ENCODE measurements at regions not wholly inside any gene's neighbourhood (a gene's known extent, or its start where the extent isn't known, plus 50 kb on each side); places are given as distances from the start of the nearest gene placed in this dataset.

GRCh38 chr14:39974036-39974435, 541.8 kb upstream of the FBXO33 start:
- DNase-seq, result no peak

- DNase-seq, result no peak
Observed at GRCh38 chr14:39972704-39973103, 540.5 kb upstream of the FBXO33 start.

GRCh38 chr14:39967885-39968284, 535.7 kb upstream of the FBXO33 start:
- DNase-seq, result no peak

DNA sequence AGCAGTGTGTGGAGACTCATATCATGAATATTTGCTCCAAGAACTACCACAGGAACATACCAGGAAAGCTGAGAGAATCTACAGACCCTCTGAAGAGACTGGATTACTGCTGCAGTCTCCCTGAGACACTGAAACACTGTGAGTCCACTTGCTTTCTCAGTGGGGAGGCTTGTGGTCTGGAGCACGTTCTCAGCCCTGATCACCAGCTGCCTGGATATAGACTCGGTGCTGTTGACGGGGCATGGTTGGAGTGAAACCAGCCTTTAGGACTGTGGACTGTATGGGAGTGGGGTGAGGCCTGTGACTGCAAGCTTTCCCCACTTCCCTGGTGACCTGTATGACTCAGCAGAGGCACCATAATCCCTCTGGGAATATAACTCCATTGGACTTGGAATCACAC, 525.8 kb upstream of the FBXO33 start:
- no peak for DNase-seq

- no peak for DNase-seq
Observed at GRCh38 chr14:39957290-39957689, 525.1 kb upstream of the FBXO33 start.

DNA sequence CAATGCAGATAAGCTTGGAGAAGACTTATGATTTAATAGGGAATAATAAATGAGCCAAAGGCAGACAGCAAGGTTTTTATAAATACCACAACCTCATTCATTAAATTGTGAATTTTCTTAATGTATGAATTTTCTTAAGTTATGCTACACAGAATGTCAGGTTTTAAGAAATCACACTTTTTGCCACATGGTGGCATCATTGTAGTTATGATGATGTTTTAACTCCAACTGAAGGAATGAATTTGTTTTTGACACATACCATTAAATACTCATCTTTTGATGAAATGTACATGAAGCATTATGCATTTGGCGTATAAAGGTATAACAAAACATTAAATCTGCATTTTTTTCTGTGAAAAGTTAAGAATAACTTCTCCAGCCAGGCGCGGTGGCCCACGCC, 524.1 kb upstream of the FBXO33 start:
- peak; percentile 6 for DNase-seq

DNA sequence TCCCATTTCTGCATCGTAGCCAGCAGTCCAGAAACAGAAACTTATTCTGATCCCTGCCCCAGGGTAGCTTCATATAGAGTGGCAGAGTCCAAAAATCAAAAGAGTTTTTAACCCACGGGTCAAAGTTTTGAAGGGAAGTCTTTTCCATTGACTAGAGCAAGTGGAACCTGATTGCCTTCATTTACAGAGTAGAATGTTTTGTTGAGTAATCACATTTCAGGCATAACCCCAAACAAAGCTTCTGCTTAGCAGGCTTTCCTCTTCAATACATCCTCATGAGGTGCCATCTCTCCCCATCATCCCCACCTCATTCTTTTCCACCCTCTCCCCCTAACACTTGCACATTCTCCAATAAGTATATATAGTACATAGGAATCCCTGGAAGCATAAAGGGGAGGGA, 516.0 kb upstream of the FBXO33 start:
- DNase-seq, result no peak

- no peak for DNase-seq
Observed at GRCh38 chr14:39946807-39947206, 514.6 kb upstream of the FBXO33 start.

DNA sequence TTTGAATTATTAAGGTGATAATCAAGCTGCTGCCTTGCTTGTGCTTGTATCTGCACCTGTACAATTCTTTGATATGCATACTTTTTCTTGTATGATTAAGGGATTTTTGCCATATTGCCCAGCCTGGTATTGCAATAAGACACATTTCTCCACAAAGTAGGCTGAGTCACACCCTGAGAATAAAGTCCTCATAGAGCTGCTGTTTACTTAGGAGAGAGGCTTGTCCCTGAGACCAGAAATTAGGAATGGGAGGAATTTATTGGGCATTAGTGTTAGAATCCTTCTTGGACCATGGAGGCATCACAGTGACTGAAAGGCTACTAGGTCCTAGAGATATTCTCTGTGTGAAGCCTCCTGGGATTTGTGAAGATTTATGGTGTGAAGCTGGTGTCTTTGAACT, 506.8 kb upstream of the FBXO33 start:
- no peak for DNase-seq

- DNase-seq, result no peak
Observed at GRCh38 chr14:39912192-39913100, 480.2 kb upstream of the FBXO33 start.

- no peak for DNase-seq
Observed at GRCh38 chr14:39897657-39898056, 465.4 kb upstream of the FBXO33 start.

GRCh38 chr14:39890026-39890425, 457.8 kb upstream of the FBXO33 start:
- no peak for DNase-seq

- no peak for DNase-seq
Observed at GRCh38 chr14:39884091-39884490, 451.9 kb upstream of the FBXO33 start.

GRCh38 chr14:39880965-39881364, 448.7 kb upstream of the FBXO33 start:
- no peak for DNase-seq

GRCh38 chr14:39880106-39880695, 448.0 kb upstream of the FBXO33 start:
- DNase-seq, result no peak

GRCh38 chr14:39877577-39878190, 445.5 kb upstream of the FBXO33 start:
- no peak for DNase-seq

GRCh38 chr14:39876916-39877315, 444.7 kb upstream of the FBXO33 start:
- DNase-seq, result no peak

DNA sequence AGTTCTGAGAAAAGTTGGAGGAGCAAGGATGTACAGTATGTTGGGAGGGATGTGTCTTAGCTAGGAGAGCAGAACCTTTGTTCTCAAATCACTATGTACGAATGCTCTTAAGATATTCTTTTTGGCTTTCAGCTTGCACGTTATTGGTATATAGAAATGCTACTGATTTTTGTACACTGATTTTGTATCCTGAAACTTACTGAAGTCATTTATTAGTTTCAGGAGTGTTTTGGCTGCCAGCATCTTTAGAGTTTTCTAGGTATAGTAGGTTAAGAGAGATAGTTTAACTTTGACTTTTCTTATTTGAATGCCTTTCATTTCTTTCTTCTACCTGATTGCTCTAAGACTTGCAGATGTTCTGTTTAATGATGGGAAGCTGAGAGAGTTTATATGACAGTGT, 442.8 kb upstream of the FBXO33 start:
- no peak for DNase-seq

- no peak for DNase-seq
Observed at GRCh38 chr14:39873791-39874190, 441.6 kb upstream of the FBXO33 start.

- DNase-seq, result no peak
Observed at GRCh38 chr14:39868949-39869348, 436.7 kb upstream of the FBXO33 start.

DNA sequence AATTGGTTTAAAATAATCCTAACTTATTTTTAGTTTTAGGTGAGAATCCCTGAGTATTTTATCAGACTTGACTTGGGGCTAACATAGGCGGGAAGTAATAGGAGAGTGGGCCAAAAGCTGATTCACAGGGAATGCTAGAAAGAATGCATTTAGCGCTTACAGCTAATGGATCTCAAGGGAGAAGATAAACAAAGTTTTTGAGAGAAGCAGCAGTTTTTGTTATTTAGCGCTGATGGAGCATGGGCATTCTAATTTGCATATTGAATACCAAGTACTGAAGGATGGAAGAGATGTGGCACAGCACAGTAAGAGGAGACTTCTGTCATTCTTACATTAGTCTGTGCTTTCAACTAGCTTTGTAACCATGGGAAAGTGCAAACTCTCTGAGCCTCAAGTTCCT, 436.0 kb upstream of the FBXO33 start:
- DNase-seq, result peak; percentile 11

GRCh38 chr14:39863441-39863840, 431.2 kb upstream of the FBXO33 start:
- DNase-seq, result no peak

GRCh38 chr14:39861696-39862095, 429.5 kb upstream of the FBXO33 start:
- no peak for DNase-seq

- peak; percentile 71 for DNase-seq
Observed at GRCh38 chr14:39861229-39861600, 429.0 kb upstream of the FBXO33 start.

Measured in tongue (tissue), 1 donor.